ENCODE measurements at regions not wholly inside any gene's neighbourhood (a gene's known extent, or its start where the extent isn't known, plus 50 kb on each side); places are given as distances from the start of the nearest gene placed in this dataset.

GRCh38 chr1:239951511-239952140 is 140.1 kb upstream of the FMN2 start:
- TF ChIP-seq CTCF (conservative IDR thresholded peaks at IDR 0.05 in 1 of 2, IDR thresholded peaks at IDR 0.05 in 1 of 2; ENCODE audit: low read depth in 1 of 2, low read length in 2 of 2): peak; percentile 67 to 70
- TF ChIP-seq EZH2 (IDR thresholded peaks at IDR 0.05; ENCODE audit: low read length, missing control alignments): no peak
